ENCODE measurements at regions not wholly inside any gene's neighbourhood (a gene's known extent, or its start where the extent isn't known, plus 50 kb on each side); places are given as distances from the start of the nearest gene placed in this dataset.

- TF ChIP-seq CTCF (IDR thresholded peaks at IDR 0.05; ENCODE audit: insufficient read depth, low read depth, low read length) (no peak), EZH2 (IDR thresholded peaks at IDR 0.05; ENCODE audit: insufficient read depth, low read length) (no peak)
Measured at GRCh38 chr16:35543486-35543885, 2084.1 kb downstream of the TP53TG3F start.

All from astrocyte (in vitro differentiated cells and primary cell).